ENCODE measurements at regions not wholly inside any gene's neighbourhood (a gene's known extent, or its start where the extent isn't known, plus 50 kb on each side); places are given as distances from the start of the nearest gene placed in this dataset.

GRCh38 chr5:5683174-5683573, 260.7 kb downstream of the ICE1 start:
- in situ Hi-C loops (cut with HindIII; ENCODE audit: low pct_ligation_motif_present, low pct_unique_long_range_greater_than_20kb, low sequenced_read_pairs), result no loop called here
- DNase-seq, result no peak

- in situ Hi-C loops (cut with HindIII; ENCODE audit: low pct_ligation_motif_present, low pct_unique_long_range_greater_than_20kb, low sequenced_read_pairs), result no loop called here
- no peak for DNase-seq
Observed at GRCh38 chr5:5678909-5679308, 256.4 kb downstream of the ICE1 start.

GRCh38 chr5:5677738-5678137, 255.3 kb downstream of the ICE1 start:
- in situ Hi-C loops (cut with HindIII; ENCODE audit: low pct_ligation_motif_present, low pct_unique_long_range_greater_than_20kb, low sequenced_read_pairs), result no loop called here
- DNase-seq, result no peak

- DNase-seq, result no peak
- in situ Hi-C loops (cut with HindIII; ENCODE audit: low pct_ligation_motif_present, low pct_unique_long_range_greater_than_20kb, low sequenced_read_pairs), result no loop called here
Observed at GRCh38 chr5:5676218-5676617, 253.7 kb downstream of the ICE1 start.

- in situ Hi-C loops (cut with HindIII; ENCODE audit: low pct_ligation_motif_present, low pct_unique_long_range_greater_than_20kb, low sequenced_read_pairs), result no loop called here
- DNase-seq, result no peak
Observed at GRCh38 chr5:5675511-5675910, 253.0 kb downstream of the ICE1 start.

- in situ Hi-C loops (cut with HindIII; ENCODE audit: low pct_ligation_motif_present, low pct_unique_long_range_greater_than_20kb, low sequenced_read_pairs), result no loop called here
- DNase-seq, result no peak
Observed at GRCh38 chr5:5671823-5672222, 249.3 kb downstream of the ICE1 start.

GRCh38 chr5:5667136-5667554, 244.7 kb downstream of the ICE1 start:
- DNase-seq, result no peak
- in situ Hi-C loops (cut with HindIII; ENCODE audit: low pct_ligation_motif_present, low pct_unique_long_range_greater_than_20kb, low sequenced_read_pairs), result no loop called here

GRCh38 chr5:5666369-5666768, 243.9 kb downstream of the ICE1 start:
- in situ Hi-C loops (cut with HindIII; ENCODE audit: low pct_ligation_motif_present, low pct_unique_long_range_greater_than_20kb, low sequenced_read_pairs), result no loop called here
- DNase-seq, result no peak

GRCh38 chr5:5666076-5666365, 243.5 kb downstream of the ICE1 start:
- DNase-seq, result no peak
- in situ Hi-C loops (cut with HindIII; ENCODE audit: low pct_ligation_motif_present, low pct_unique_long_range_greater_than_20kb, low sequenced_read_pairs), result no loop called here

- peak; percentile 80 for DNase-seq
- in situ Hi-C loops (cut with HindIII; ENCODE audit: low pct_ligation_motif_present, low pct_unique_long_range_greater_than_20kb, low sequenced_read_pairs), result no loop called here
Observed at GRCh38 chr5:5665225-5666075, 243.0 kb downstream of the ICE1 start.

GRCh38 chr5:5658889-5659465, 236.5 kb downstream of the ICE1 start:
- DNase-seq, result peak; percentile 7
- in situ Hi-C loops (cut with HindIII; ENCODE audit: low pct_ligation_motif_present, low pct_unique_long_range_greater_than_20kb, low sequenced_read_pairs), result no loop called here

GRCh38 chr5:5658226-5658625, 235.7 kb downstream of the ICE1 start:
- peak; percentile 85 for DNase-seq
- in situ Hi-C loops (cut with HindIII; ENCODE audit: low pct_ligation_motif_present, low pct_unique_long_range_greater_than_20kb, low sequenced_read_pairs), result no loop called here

- in situ Hi-C loops (cut with HindIII; ENCODE audit: low pct_ligation_motif_present, low pct_unique_long_range_greater_than_20kb, low sequenced_read_pairs), result no loop called here
- no peak for DNase-seq
Observed at GRCh38 chr5:5652181-5652580, 229.7 kb downstream of the ICE1 start.

- in situ Hi-C loops (cut with HindIII; ENCODE audit: low pct_ligation_motif_present, low pct_unique_long_range_greater_than_20kb, low sequenced_read_pairs), result no loop called here
- DNase-seq, result no peak
Observed at GRCh38 chr5:5650949-5651348, 228.5 kb downstream of the ICE1 start.

GRCh38 chr5:5650242-5650641, 227.8 kb downstream of the ICE1 start:
- in situ Hi-C loops (cut with HindIII; ENCODE audit: low pct_ligation_motif_present, low pct_unique_long_range_greater_than_20kb, low sequenced_read_pairs), result no loop called here
- DNase-seq, result no peak

- DNase-seq, result no peak
- in situ Hi-C loops (cut with HindIII; ENCODE audit: low pct_ligation_motif_present, low pct_unique_long_range_greater_than_20kb, low sequenced_read_pairs), result no loop called here
Observed at GRCh38 chr5:5649641-5650040, 227.2 kb downstream of the ICE1 start.

- DNase-seq, result no peak
- in situ Hi-C loops (cut with HindIII; ENCODE audit: low pct_ligation_motif_present, low pct_unique_long_range_greater_than_20kb, low sequenced_read_pairs), result no loop called here
Observed at GRCh38 chr5:5648694-5649093, 226.2 kb downstream of the ICE1 start.

- DNase-seq, result no peak
- in situ Hi-C loops (cut with HindIII; ENCODE audit: low pct_ligation_motif_present, low pct_unique_long_range_greater_than_20kb, low sequenced_read_pairs), result no loop called here
Observed at GRCh38 chr5:5645891-5646290, 223.4 kb downstream of the ICE1 start.

- no peak for DNase-seq
- in situ Hi-C loops (cut with HindIII; ENCODE audit: low pct_ligation_motif_present, low pct_unique_long_range_greater_than_20kb, low sequenced_read_pairs), result no loop called here
Observed at GRCh38 chr5:5645198-5645597, 222.7 kb downstream of the ICE1 start.

- in situ Hi-C loops (cut with HindIII; ENCODE audit: low pct_ligation_motif_present, low pct_unique_long_range_greater_than_20kb, low sequenced_read_pairs), result no loop called here
- DNase-seq, result no peak
Observed at GRCh38 chr5:5644249-5644648, 221.8 kb downstream of the ICE1 start.
